Keratinocyte (primary cell): ENCODE measurements at regions not wholly inside any gene's neighbourhood (a gene's known extent, or its start where the extent isn't known, plus 50 kb on each side); places are given as distances from the start of the nearest gene placed in this dataset.

Experiments used
- DNase-seq: peaks from one replicate; pipeline ENCODE4 v3.0.0-alpha.2; 2011; ENCODE audit warnings: low read depth, missing footprints, low spot score
- FAIRE-seq: peaks from 2 replicates; lab custom pipeline; 2011; peaks lifted over from hg19 to GRCh38; lab: Jason Lieb, UNC
- H2AFZ ChIP-seq: 2 replicates; pipeline ENCODE4 v1.6.0; 2012; ENCODE audit warnings: low read length, control low read depth, inconsistent platforms; ENCODE audit not compliant: control insufficient read depth
- H3K27ac ChIP-seq: 2 replicates; pipeline ENCODE4 v1.5.1; 2011; ENCODE audit warnings: low read length; ENCODE audit not compliant: control insufficient read depth, insufficient read depth
- H3K27me3 ChIP-seq: 3 replicates; pipeline ENCODE4 v1.6.0; 2011; ENCODE audit warnings: low read length; ENCODE audit not compliant: control insufficient read depth, insufficient read depth; ENCODE audit errors: extremely low read depth
- H3K36me3 ChIP-seq, 2 experiments: 2 replicates in 1 of 2; 3 replicates in 1 of 2; pipeline ENCODE4 v1.5.1; 2011; ENCODE audit warnings: low read length in 2 of 2, mild to moderate bottlenecking in 1 of 2; ENCODE audit not compliant: control insufficient read depth in 2 of 2, insufficient read depth in 2 of 2; ENCODE audit errors: extremely low read depth in 1 of 2
- H3K4me1 ChIP-seq: 3 replicates; pipeline ENCODE4 v1.5.1; 2011; ENCODE audit warnings: low read length; ENCODE audit not compliant: control insufficient read depth, insufficient read depth; ENCODE audit errors: extremely low read depth
- H3K4me2 ChIP-seq: 3 replicates; pipeline ENCODE4 v1.6.0; 2011; ENCODE audit warnings: low read depth, low read length; ENCODE audit not compliant: control insufficient read depth, insufficient read depth; ENCODE audit errors: extremely low read depth
- H3K4me3 ChIP-seq, 3 experiments: fragments of 200-600 bp in 1 of 3; sonication (generic) in 1 of 3; 2 replicates in 2 of 3; 3 replicates in 1 of 3; pipeline ENCODE4 v1.5.1; 2011 to 2016; ENCODE audit warnings: low read length in 3 of 3, mild to moderate bottlenecking in 3 of 3, control low read depth in 2 of 3, inconsistent platforms in 1 of 3, low read depth in 1 of 3, mixed read lengths in 1 of 3, mixed run types in 1 of 3, moderate library complexity in 1 of 3; ENCODE audit not compliant: control insufficient read depth in 2 of 3, insufficient read depth in 2 of 3; ENCODE audit errors: extremely low read depth in 1 of 3
- H3K79me2 ChIP-seq: 2 replicates; pipeline ENCODE4 v1.6.0; 2012; ENCODE audit warnings: low read length; ENCODE audit not compliant: control insufficient read depth, insufficient read depth
- H3K9ac ChIP-seq: 3 replicates; pipeline ENCODE4 v1.6.0; 2011; ENCODE audit warnings: low read length; ENCODE audit not compliant: control insufficient read depth, insufficient read depth; ENCODE audit errors: extremely low read depth
- H3K9me1 ChIP-seq: 3 replicates; pipeline ENCODE4 v1.6.0; 2011; ENCODE audit warnings: low read length; ENCODE audit not compliant: control insufficient read depth, insufficient read depth; ENCODE audit errors: extremely low read depth
- H3K9me3 ChIP-seq: 2 replicates; pipeline ENCODE4 v1.5.1; 2012; ENCODE audit warnings: low read depth, low read length; ENCODE audit not compliant: control insufficient read depth
- H4K20me1 ChIP-seq: 3 replicates; pipeline ENCODE4 v1.6.0; 2011; ENCODE audit warnings: low read length; ENCODE audit not compliant: control insufficient read depth, insufficient read depth; ENCODE audit errors: extremely low read depth
- EZH2 ChIP-seq: IDR thresholded peaks from one replicate; pipeline ENCODE4 v1.6.1; 2012; ENCODE audit warnings: inconsistent platforms, mild to moderate bottlenecking, low read length, moderate library complexity
- dilution Hi-C: fragments of 300-500 bp; cut with MboI; formaldehyde crosslinking; loops from one replicate; pipeline ENCODE4 v1.7.0; 2020; ENCODE audit warnings: low sequenced_read_pairs; ENCODE audit not compliant: extremely low pct_ligation_motif_present
- TF ChIP-seq, protein P1 (sequence below), 3 experiments: IDR thresholded peaks in 1 of 3; conservative IDR thresholded peaks in 1 of 3; optimal IDR thresholded peaks in 1 of 3; 2 replicates in 2 of 3; 3 replicates in 1 of 3; pipeline versions ENCODE3 to v1.5.1; 2011; ENCODE audit warnings: low read length in 3 of 3, mild to moderate bottlenecking in 3 of 3, moderate library complexity in 2 of 3, control low read depth in 1 of 3, inconsistent platforms in 1 of 3; ENCODE audit not compliant: insufficient read depth in 2 of 3; ENCODE audit errors: extremely low read depth in 1 of 3

- Histone ChIP-seq H3K4me2 (no peak overlapping the region), H3K9ac (no peak overlapping the region), H3K36me3 (no peaks in the 10 kb centered on the region), H2AFZ (no peak overlapping the region), H3K4me3 (no peak overlapping the region), H3K27me3 (peaks cover 8% of the 10 kb centered on the region), H3K4me1 (peaks cover 7% of the 10 kb centered on the region), H4K20me1 (no peaks in the 10 kb centered on the region), H3K79me2 (no peaks in the 10 kb centered on the region), H3K9me1 (no peaks in the 10 kb centered on the region), H3K27ac (no peak overlapping the region), H3K9me3 (peaks cover 11% of the 10 kb centered on the region)
- FAIRE-seq, result no peak
- TF ChIP-seq EZH2, result no peak
- TF ChIP-seq, protein P1, sequence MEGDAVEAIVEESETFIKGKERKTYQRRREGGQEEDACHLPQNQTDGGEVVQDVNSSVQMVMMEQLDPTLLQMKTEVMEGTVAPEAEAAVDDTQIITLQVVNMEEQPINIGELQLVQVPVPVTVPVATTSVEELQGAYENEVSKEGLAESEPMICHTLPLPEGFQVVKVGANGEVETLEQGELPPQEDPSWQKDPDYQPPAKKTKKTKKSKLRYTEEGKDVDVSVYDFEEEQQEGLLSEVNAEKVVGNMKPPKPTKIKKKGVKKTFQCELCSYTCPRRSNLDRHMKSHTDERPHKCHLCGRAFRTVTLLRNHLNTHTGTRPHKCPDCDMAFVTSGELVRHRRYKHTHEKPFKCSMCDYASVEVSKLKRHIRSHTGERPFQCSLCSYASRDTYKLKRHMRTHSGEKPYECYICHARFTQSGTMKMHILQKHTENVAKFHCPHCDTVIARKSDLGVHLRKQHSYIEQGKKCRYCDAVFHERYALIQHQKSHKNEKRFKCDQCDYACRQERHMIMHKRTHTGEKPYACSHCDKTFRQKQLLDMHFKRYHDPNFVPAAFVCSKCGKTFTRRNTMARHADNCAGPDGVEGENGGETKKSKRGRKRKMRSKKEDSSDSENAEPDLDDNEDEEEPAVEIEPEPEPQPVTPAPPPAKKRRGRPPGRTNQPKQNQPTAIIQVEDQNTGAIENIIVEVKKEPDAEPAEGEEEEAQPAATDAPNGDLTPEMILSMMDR (optimal IDR thresholded peaks at IDR 0.05 in 1 of 3, IDR thresholded peaks at IDR 0.05 in 1 of 3, conservative IDR thresholded peaks at IDR 0.05 in 1 of 3; ENCODE audit: extremely low read depth in 1 of 3, insufficient read depth in 2 of 3, low read length in 3 of 3), result no peak
- dilution Hi-C loops, result no loop called here
- DNase-seq, result no peak
Measured at GRCh38 chr20:4329232-4329631, 80.1 kb upstream of the ADRA1D start.

GRCh38 chr20:4328541-4328940 lies 79.5 kb upstream of the ADRA1D start:
- dilution Hi-C loops, result no loop called here
- peaks cover 11% of the 10 kb centered on the region for H3K9me3 ChIP-seq
- TF ChIP-seq, protein P1 (optimal IDR thresholded peaks at IDR 0.05 in 1 of 3, IDR thresholded peaks at IDR 0.05 in 1 of 3, conservative IDR thresholded peaks at IDR 0.05 in 1 of 3; ENCODE audit: extremely low read depth in 1 of 3, insufficient read depth in 2 of 3, low read length in 3 of 3), result no peak
- TF ChIP-seq EZH2, result no peak
- H2AFZ ChIP-seq, result no peak overlapping the region
- H3K27me3 ChIP-seq, result peaks cover 8% of the 10 kb centered on the region
- DNase-seq (no peak), FAIRE-seq (no peak)
- H3K36me3 ChIP-seq, result no peaks in the 10 kb centered on the region
- no peaks in the 10 kb centered on the region for H3K79me2 ChIP-seq
- H3K9me1 ChIP-seq, result no peaks in the 10 kb centered on the region
- H3K4me3 ChIP-seq, result no peak overlapping the region
- H3K9ac ChIP-seq, result no peak overlapping the region
- no peak overlapping the region for H3K27ac ChIP-seq
- no peaks in the 10 kb centered on the region for H4K20me1 ChIP-seq
- peaks cover 7% of the 10 kb centered on the region for H3K4me1 ChIP-seq
- no peak overlapping the region for H3K4me2 ChIP-seq
